Adrenal gland (tissue), 9 donors: ENCODE measurements at regions not wholly inside any gene's neighbourhood (a gene's known extent, or its start where the extent isn't known, plus 50 kb on each side); places are given as distances from the start of the nearest gene placed in this dataset.

ENCODE experiments used
- DNase-seq, 7 donors: peaks; one replicate each; pipeline ENCODE4 v3.0.0-alpha.2; 2019 to 2020
- H3K27ac ChIP-seq, 5 donors: fragments of 200-600 bp; sonication (generic) in 4 of 5; 1 replicate in 3 of 5; 2 replicates in 2 of 5; pipeline versions ENCODE4 v1.5.1 to v1.8.0; 2016 to 2020; ENCODE audit warnings: mild to moderate bottlenecking in 1 of 5
- H3K27me3 ChIP-seq: fragments of 200-600 bp; 2 replicates; pipeline ENCODE4 v1.8.0; 2021
- H3K36me3 ChIP-seq, 2 donors: fragments of 200-600 bp; replicated peaks in 1 of 2; 1 replicate in 1 of 2; 2 replicates in 1 of 2; pipeline versions ENCODE4 v1.5.1 to v1.8.0; 2018 to 2022
- H3K4me1 ChIP-seq, 2 donors: fragments of 200-600 bp; replicated peaks in 1 of 2; 1 replicate in 1 of 2; 2 replicates in 1 of 2; pipeline versions ENCODE4 v1.5.1 to v1.8.0; 2018 to 2021
- H3K4me3 ChIP-seq, 4 donors: fragments of 200-600 bp; sonication (generic) in 3 of 4; one replicate each; pipeline ENCODE4 v1.5.1; 2016 to 2018
- H3K9me3 ChIP-seq, 3 donors: fragments of 200-600 bp; sonication (generic) in 1 of 3; replicated peaks in 1 of 3; 1 replicate in 2 of 3; 2 replicates in 1 of 3; pipeline versions ENCODE4 v1.5.1 to v1.8.0; 2016 to 2021
- POLR2A ChIP-seq, 2 donors: fragments of 450-650 bp; IDR thresholded peaks; one replicate each; pipeline ENCODE4 v1.6.1; 2017; ENCODE audit warnings: antibody characterized with exemption in 2 of 2, mild to moderate bottlenecking in 2 of 2, moderate library complexity in 1 of 2
- WGBS, 4 donors: extraction: QIAGEN DNeasy Blood & Tissue Kit in 2 of 4; methylation state at CpG; one replicate each; pipeline versions ENCODE4 v1.1.5 to v1.1.7; 2013 to 2017; 5-methylcytosine and 5-hydroxymethylcytosine counted together
- intact Hi-C, 2 donors: fragments of 100-400 bp; cut with DNase I; formaldehyde crosslinking; loops; one replicate each; pipeline versions ENCODE4 v1.14.1 to v1.15.0; 2022 to 2023
- TF ChIP-seq, protein P1 (sequence below), 6 experiments: fragments of 450-650 bp in 4 of 6; fragments of 200-600 bp in 2 of 6; sonication (generic) in 1 of 6; IDR thresholded peaks; 1 replicate in 5 of 6; 2 replicates in 1 of 6; pipeline versions ENCODE4 v1.5.1 to v1.8.0; 2016 to 2021; ENCODE audit warnings: antibody characterized with exemption in 6 of 6, mild to moderate bottlenecking in 2 of 6, moderate library complexity in 1 of 6
- donor health status: healthy with polysubstance abuse.
- donor health status: Bipolar disorder and iron deficiency.
- donor health status: DM: yes; HTN: yes; CAD: no.
- donor health status: DM: no; HTN: no; CAD: no.
- donor health status: DM: no; HTN: no; CAD: no.

DNA sequence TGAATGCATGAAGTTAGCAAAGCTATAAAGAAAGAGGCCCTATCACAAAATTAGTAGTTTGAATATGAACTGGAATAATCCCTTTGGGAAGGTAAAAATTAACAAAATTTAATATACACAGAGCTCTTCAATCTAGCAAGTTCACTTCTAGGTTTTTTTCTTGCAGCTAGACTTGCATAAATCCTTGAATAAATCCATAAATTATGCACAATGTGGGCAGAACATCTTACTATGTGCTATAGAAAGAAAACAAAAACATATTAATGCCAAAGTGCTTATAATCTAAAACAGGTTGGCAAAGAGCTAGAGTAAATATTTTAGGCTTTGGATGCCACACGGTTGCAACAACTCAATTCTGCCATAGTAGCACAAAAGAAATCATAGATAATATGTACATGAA, 138.5 kb upstream of the FREM1 start:
- intact Hi-C loops, result no loop called here
- H3K36me3 ChIP-seq, result no peaks in the 10 kb centered on the region
- no peaks in the 10 kb centered on the region for H3K4me1 ChIP-seq
- TF ChIP-seq, protein P1, sequence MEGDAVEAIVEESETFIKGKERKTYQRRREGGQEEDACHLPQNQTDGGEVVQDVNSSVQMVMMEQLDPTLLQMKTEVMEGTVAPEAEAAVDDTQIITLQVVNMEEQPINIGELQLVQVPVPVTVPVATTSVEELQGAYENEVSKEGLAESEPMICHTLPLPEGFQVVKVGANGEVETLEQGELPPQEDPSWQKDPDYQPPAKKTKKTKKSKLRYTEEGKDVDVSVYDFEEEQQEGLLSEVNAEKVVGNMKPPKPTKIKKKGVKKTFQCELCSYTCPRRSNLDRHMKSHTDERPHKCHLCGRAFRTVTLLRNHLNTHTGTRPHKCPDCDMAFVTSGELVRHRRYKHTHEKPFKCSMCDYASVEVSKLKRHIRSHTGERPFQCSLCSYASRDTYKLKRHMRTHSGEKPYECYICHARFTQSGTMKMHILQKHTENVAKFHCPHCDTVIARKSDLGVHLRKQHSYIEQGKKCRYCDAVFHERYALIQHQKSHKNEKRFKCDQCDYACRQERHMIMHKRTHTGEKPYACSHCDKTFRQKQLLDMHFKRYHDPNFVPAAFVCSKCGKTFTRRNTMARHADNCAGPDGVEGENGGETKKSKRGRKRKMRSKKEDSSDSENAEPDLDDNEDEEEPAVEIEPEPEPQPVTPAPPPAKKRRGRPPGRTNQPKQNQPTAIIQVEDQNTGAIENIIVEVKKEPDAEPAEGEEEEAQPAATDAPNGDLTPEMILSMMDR (IDR thresholded peaks at IDR 0.05), result no peak
- TF ChIP-seq POLR2A (IDR thresholded peaks at IDR 0.05), result no peak
- H3K27ac ChIP-seq, result no peak overlapping the region
- 66 to 98% (median 85%) methylated on average over 1 of the region's 1 CpG for WGBS, 4 donors
- no peak for DNase-seq
- no peak overlapping the region for H3K4me3 ChIP-seq
- H3K27me3 ChIP-seq, result no peaks in the 10 kb centered on the region
- H3K9me3 ChIP-seq, result no peaks in the 10 kb centered on the region

DNA sequence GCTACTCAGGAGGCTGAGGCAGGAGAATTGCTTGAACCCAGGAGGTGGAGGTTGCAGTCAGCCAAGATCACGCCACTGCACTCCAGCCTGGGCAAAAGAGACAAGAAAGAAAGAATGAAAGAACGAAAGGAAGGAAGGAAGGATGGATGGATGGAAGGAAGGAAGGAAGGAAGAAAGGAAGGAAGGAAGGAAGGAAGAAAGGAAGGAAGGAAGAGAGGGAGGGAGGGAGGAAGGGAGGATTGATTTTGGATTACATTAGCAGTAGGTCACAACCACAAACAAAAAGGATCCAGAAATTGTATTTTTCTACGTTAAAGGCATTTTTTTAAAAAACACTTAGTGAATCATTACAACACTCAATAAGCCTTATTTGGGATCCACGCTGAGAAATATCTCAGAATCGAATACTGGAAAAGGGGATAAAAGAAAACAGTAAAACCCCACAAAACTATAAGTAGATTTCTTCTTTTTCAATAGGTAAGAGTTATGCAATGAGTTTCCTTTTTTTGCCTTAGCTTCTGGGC, 136.9 kb upstream of the FREM1 start:
- intact Hi-C loops, result no loop called here
- no peaks in the 10 kb centered on the region for H3K4me1 ChIP-seq
- no peaks in the 10 kb centered on the region for H3K9me3 ChIP-seq
- H3K27ac ChIP-seq, result no peak overlapping the region
- no peak for DNase-seq
- TF ChIP-seq, protein P1 (IDR thresholded peaks at IDR 0.05), result no peak
- no peaks in the 10 kb centered on the region for H3K27me3 ChIP-seq
- H3K4me3 ChIP-seq, result no peak overlapping the region
- H3K36me3 ChIP-seq, result no peaks in the 10 kb centered on the region
- WGBS, 4 donors, result 80 to 90% (median 85%) methylated on average over 5 of the region's 5 CpGs

DNA sequence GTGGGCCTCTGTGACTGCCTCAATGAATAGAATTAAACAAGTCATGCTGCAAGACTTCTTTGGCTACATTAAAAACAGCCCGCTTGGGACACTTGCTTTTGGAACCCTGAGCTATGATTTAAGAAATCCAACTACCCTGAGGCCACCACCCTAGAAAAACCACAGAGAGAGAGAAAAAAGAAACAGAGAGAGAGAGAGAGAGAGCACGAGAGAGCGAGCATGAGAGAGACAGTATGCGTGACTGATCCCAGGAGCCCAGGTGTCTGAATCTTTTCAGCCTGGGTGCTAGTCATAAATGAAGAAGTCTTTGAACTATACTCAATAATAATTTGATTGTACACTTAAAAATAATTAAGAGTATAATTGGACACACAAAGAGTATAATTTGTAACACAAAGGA, 123.1 kb upstream of the FREM1 start:
- Histone ChIP-seq H3K9me3 (no peaks in the 10 kb centered on the region), H3K36me3 (no peaks in the 10 kb centered on the region), H3K27me3 (no peaks in the 10 kb centered on the region), H3K4me3 (no peak overlapping the region), H3K4me1 (no peaks in the 10 kb centered on the region), H3K27ac (no peak overlapping the region)
- TF ChIP-seq, protein P1 (IDR thresholded peaks at IDR 0.05), result no peak
- no peak for TF ChIP-seq POLR2A (IDR thresholded peaks at IDR 0.05)
- no peak for DNase-seq
- intact Hi-C loops, result no loop called here
- 83 to 92% (median 88%) methylated on average over 4 of the region's 4 CpGs for WGBS, 4 donors

DNA sequence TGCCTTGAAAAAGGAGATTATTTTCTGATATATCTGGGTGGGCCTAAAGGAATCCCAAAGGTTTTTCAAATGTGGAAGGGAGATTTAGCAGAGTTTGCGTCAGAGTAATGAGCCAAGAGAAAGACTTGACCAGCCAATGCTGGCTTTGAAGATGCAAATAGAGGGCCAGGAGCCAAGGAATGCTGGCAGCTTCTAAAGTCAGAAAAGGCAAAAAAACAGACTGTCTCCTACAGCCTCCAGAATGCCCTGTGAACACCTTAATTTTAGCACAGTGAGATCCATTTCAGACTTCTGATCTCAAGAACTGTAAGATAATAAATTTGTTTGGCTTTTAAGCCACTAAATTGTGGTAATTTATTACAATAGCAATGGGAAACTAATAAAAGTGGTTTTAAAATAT, 122.6 kb upstream of the FREM1 start:
- DNase-seq, result no peak
- Histone ChIP-seq H3K27ac (no peak overlapping the region), H3K27me3 (no peaks in the 10 kb centered on the region), H3K4me3 (no peak overlapping the region), H3K9me3 (no peaks in the 10 kb centered on the region), H3K36me3 (no peaks in the 10 kb centered on the region), H3K4me1 (no peaks in the 10 kb centered on the region)
- TF ChIP-seq, protein P1 (IDR thresholded peaks at IDR 0.05), result no peak
- TF ChIP-seq POLR2A (IDR thresholded peaks at IDR 0.05), result no peak
- WGBS, 4 donors, result 76 to 94% (median 87%) methylated on average over 1 of the region's 1 CpG
- intact Hi-C loops, result no loop called here
